Thymus (tissue), 11 donors: ENCODE measurements at regions not wholly inside any gene's neighbourhood (a gene's known extent, or its start where the extent isn't known, plus 50 kb on each side); places are given as distances from the start of the nearest gene placed in this dataset.
A peak's percentile ranks its signal among the peaks of the same experiment; 100 is the strongest.

Experiments
- DNase-seq, 9 donors: peaks; one replicate each; pipeline ENCODE4 v3.0.0-alpha.2; 2013; ENCODE audit warnings: low spot score in 9 of 9, low read depth in 6 of 9, missing footprints in 1 of 9
- H3K27ac ChIP-seq, 2 donors: one replicate each; pipeline ENCODE4 v1.5.1; 2013; ENCODE audit warnings: control low read depth in 1 of 2, low read depth in 1 of 2, low read length in 1 of 2, mild to moderate bottlenecking in 1 of 2, moderate library complexity in 1 of 2
- H3K27me3 ChIP-seq, 2 donors: one replicate each; pipeline ENCODE4 v1.5.1; 2013; ENCODE audit warnings: low read length in 1 of 2; ENCODE audit not compliant: control insufficient read depth in 2 of 2, insufficient read depth in 1 of 2
- H3K36me3 ChIP-seq, 2 donors: one replicate each; pipeline ENCODE4 v1.5.1; 2013; ENCODE audit warnings: low read length in 1 of 2, mild to moderate bottlenecking in 1 of 2, moderate library complexity in 1 of 2; ENCODE audit not compliant: control insufficient read depth in 2 of 2, insufficient read depth in 2 of 2
- H3K4me1 ChIP-seq, 2 donors: one replicate each; pipeline ENCODE4 v1.5.1; 2013; ENCODE audit warnings: low read length in 2 of 2; ENCODE audit not compliant: control insufficient read depth in 2 of 2, insufficient read depth in 2 of 2
- H3K4me3 ChIP-seq, 2 donors: one replicate each; pipeline ENCODE4 v1.5.1; 2013; ENCODE audit warnings: low read length in 2 of 2, control low read depth in 1 of 2, mild to moderate bottlenecking in 1 of 2
- H3K9me3 ChIP-seq, 2 donors: one replicate each; pipeline ENCODE4 v1.5.1; 2013; ENCODE audit warnings: low read length in 1 of 2, mild to moderate bottlenecking in 1 of 2; ENCODE audit not compliant: control insufficient read depth in 2 of 2, insufficient read depth in 1 of 2
- WGBS: extraction: QIAGEN DNeasy Blood & Tissue Kit; methylation state at CpG from one replicate; pipeline ENCODE4 v1.1.7; 2013; 5-methylcytosine and 5-hydroxymethylcytosine counted together
- donor health status: healthy.

- H3K36me3 ChIP-seq, result no peaks in the 10 kb centered on the region
- WGBS, result 100% methylated on average over 5 of the region's 5 CpGs
- no peak for DNase-seq
- H3K27me3 ChIP-seq, result no peaks in the 10 kb centered on the region
- H3K27ac ChIP-seq, result no peak overlapping the region
- no peaks in the 10 kb centered on the region for H3K4me1 ChIP-seq
- peaks cover 0 to 2% of the 10 kb centered on the region in 2 donors for H3K9me3 ChIP-seq
- H3K4me3 ChIP-seq, result no peak overlapping the region
These were observed 490.9 kb upstream of the ACTRT1 start for GRCh38 chrX:128543114-128543513.

DNA sequence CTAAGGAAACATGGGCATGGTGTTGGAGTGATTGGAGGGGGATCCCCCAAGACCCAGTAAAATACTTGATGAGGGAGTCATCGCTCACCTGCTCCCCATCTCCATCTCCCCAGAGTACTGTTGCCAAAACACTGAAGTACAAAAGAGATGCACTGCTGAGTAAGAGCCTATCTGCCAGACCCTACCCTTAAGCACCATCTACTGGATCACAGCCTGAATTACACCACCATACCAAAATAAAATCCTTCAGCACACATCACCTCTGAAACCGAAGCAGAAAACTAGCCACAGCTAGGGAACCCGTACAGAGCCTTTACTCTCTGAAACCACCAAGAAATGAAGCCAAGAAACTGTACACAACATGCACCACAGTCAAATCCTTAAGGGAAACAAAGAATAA lies 466.3 kb upstream of the ACTRT1 start:
- peak in 1 of 9 donors; percentile 0 for DNase-seq
- Histone ChIP-seq H3K4me3 (no peak overlapping the region), H3K36me3 (no peaks in the 10 kb centered on the region), H3K27me3 (no peaks in the 10 kb centered on the region), H3K9me3 (no peaks in the 10 kb centered on the region), H3K4me1 (no peaks in the 10 kb centered on the region), H3K27ac (no peak overlapping the region)
- WGBS, result 61% methylated on average over 3 of the region's 3 CpGs

DNA sequence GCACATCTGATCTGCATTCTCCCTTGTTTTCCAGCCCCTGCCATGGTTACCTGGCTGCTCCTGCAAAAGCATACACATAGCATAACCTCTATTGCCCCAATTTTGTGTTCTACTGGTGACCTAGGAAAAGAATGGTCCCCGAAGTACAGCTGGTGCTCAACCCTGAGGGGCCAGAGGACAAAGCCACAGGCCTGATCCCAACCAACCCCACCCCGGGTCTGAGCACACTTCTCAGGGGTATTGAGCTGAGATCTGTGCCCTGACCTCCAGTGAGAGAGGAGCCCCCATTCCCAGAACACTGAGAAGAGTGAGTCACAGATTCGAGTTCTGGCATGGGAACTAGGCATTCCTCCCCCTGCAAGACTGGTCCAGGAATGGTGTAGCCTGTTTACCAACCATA lies 465.5 kb upstream of the ACTRT1 start:
- Histone ChIP-seq H3K9me3 (no peaks in the 10 kb centered on the region), H3K36me3 (no peaks in the 10 kb centered on the region), H3K27ac (no peak overlapping the region), H3K4me3 (no peak overlapping the region), H3K27me3 (no peaks in the 10 kb centered on the region), H3K4me1 (no peaks in the 10 kb centered on the region)
- 79% methylated on average over 3 of the region's 3 CpGs for WGBS
- no peak for DNase-seq

DNA sequence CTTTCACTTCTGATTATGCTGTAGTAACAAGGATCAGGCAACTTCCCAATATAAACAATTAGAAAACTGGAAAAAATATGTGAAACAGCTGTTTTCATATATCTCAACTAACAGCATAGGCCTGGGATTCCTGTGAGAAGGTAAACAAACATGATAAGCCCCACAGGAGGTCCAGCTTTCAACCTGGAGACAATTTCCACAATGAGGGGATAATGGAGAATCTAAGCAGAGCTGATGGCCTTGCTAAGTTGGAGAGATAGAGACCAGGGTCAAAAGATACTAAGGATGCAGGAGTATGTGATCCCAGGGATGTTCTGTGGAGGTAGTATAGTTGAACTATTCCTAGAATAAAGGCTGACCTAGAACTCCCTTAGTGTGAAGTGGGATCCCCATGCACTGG lies 452.3 kb upstream of the ACTRT1 start:
- Histone ChIP-seq H3K36me3 (no peaks in the 10 kb centered on the region), H3K27me3 (no peaks in the 10 kb centered on the region), H3K4me1 (no peaks in the 10 kb centered on the region), H3K27ac (no peak overlapping the region), H3K9me3 (no peaks in the 10 kb centered on the region), H3K4me3 (no peak overlapping the region)
- DNase-seq, result no peak

GRCh38 chrX:128464116-128464515 lies 411.9 kb upstream of the ACTRT1 start:
- no peaks in the 10 kb centered on the region for H3K36me3 ChIP-seq
- no peaks in the 10 kb centered on the region for H3K4me1 ChIP-seq
- DNase-seq, result no peak
- H3K27ac ChIP-seq, result no peak overlapping the region
- no peak overlapping the region for H3K4me3 ChIP-seq
- no peaks in the 10 kb centered on the region for H3K27me3 ChIP-seq
- H3K9me3 ChIP-seq, result no peaks in the 10 kb centered on the region
- WGBS, result 93% methylated on average over 5 of the region's 5 CpGs

- DNase-seq, result no peak
- H3K27ac ChIP-seq, result no peak overlapping the region
- no peaks in the 10 kb centered on the region for H3K4me1 ChIP-seq
- H3K36me3 ChIP-seq, result no peaks in the 10 kb centered on the region
- H3K27me3 ChIP-seq, result no peaks in the 10 kb centered on the region
- no peak overlapping the region for H3K4me3 ChIP-seq
- 77% methylated on average over 6 of the region's 6 CpGs for WGBS
- no peaks in the 10 kb centered on the region for H3K9me3 ChIP-seq
These were observed 408.6 kb upstream of the ACTRT1 start for GRCh38 chrX:128460835-128461234.

DNA sequence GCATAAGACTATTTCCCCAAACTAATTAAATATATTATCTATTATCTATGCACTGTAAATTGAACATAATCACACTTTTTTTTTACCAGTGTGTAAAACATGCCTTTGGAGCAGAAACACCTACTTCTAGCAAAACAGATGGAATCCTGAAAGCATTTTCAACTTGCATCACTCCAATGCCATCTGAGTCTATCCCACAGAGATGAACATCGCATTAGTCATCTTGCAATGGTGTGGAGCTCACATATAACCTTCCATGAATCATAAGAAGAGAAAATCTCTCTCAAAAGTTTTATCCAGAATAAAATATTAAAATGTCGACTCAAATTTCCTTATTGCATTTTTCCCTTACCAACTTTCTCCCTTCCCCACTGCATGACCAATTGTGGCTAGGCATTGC lies 406.7 kb upstream of the ACTRT1 start:
- H3K27me3 ChIP-seq, result no peaks in the 10 kb centered on the region
- no peak for DNase-seq
- WGBS, result 93% methylated on average over 2 of the region's 2 CpGs
- no peaks in the 10 kb centered on the region for H3K9me3 ChIP-seq
- no peak overlapping the region for H3K27ac ChIP-seq
- H3K4me1 ChIP-seq, result no peaks in the 10 kb centered on the region
- H3K36me3 ChIP-seq, result no peaks in the 10 kb centered on the region
- H3K4me3 ChIP-seq, result no peak overlapping the region

GRCh38 chrX:128457674-128458073 lies 405.5 kb upstream of the ACTRT1 start:
- Histone ChIP-seq H3K4me1 (no peaks in the 10 kb centered on the region), H3K9me3 (no peaks in the 10 kb centered on the region), H3K27me3 (no peaks in the 10 kb centered on the region), H3K36me3 (no peaks in the 10 kb centered on the region), H3K4me3 (no peak overlapping the region), H3K27ac (no peak overlapping the region)
- DNase-seq, result no peak
- 84% methylated on average over 2 of the region's 2 CpGs for WGBS

DNA sequence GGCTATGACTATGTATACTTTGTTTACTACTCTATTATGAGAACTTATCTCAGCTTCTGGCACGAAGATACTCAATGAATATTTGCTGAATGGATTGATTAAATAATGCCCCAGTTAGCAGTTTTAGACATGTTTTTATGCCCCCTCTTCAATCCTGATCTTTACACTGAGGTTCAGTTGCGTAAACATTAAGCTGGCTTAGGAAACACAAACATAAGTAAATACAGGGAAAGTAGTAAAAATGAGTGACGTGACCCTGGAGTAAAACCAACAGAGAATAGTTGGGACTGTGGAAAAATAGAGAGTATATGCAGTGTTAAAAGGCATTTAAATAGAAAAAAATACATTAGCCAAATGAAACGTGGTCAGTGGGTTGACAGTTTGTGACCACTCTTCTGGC lies 387.0 kb upstream of the ACTRT1 start:
- Histone ChIP-seq H3K27me3 (no peaks in the 10 kb centered on the region), H3K36me3 (no peaks in the 10 kb centered on the region), H3K9me3 (no peaks in the 10 kb centered on the region), H3K27ac (no peak overlapping the region), H3K4me1 (no peaks in the 10 kb centered on the region), H3K4me3 (no peak overlapping the region)
- 86% methylated on average over 4 of the region's 4 CpGs for WGBS
- no peak for DNase-seq

DNA sequence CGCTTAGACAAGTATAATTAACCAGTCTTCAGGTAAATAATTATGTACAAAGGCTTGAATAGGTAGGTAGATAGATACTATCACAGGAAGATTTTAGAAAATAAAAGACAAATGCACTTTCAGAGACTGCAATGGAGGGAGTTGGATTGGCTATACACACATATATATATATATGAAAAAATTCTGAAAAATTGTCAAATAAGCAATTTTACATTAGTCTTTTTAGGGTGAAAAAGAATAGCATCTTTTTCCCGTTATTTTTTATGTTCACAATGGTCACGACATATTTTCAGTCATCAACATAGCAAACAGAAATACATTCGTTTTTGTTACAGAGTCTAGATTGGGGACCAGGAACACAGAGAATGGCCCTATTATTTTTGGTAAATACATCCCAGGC lies 385.9 kb upstream of the ACTRT1 start:
- WGBS, result 91% methylated on average over 4 of the region's 4 CpGs

More for the DNA sequence above, 385.9 kb upstream of the ACTRT1 start:
- Histone ChIP-seq H3K4me3 (no peak overlapping the region), H3K27ac (no peak overlapping the region), H3K27me3 (no peaks in the 10 kb centered on the region), H3K4me1 (no peaks in the 10 kb centered on the region), H3K9me3 (no peaks in the 10 kb centered on the region), H3K36me3 (no peaks in the 10 kb centered on the region)
- DNase-seq, result no peak
